ENCODE measurements at regions not wholly inside any gene's neighbourhood (a gene's known extent, or its start where the extent isn't known, plus 50 kb on each side); places are given as distances from the start of the nearest gene placed in this dataset.

DNA sequence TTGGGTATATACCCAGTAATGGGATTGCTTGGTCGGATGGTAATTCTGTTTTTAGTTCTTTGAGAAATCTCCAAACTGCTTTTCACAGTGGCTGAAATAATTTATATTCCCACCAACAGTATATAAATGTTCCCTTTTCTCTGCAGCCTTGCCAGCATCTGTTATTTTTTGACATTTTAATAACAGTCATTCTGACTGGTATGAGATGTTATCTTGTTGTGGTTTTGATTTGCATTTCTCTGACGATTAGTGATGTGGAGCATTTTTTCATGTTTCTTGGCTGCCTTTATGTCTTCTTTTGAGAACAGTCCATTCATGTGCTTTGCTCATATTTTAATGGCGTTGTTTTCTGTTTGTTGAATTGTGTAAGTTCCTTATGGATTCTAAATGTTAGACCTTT, 641.6 kb downstream of the HACE1 start (continued):
- TF ChIP-seq, protein P1, sequence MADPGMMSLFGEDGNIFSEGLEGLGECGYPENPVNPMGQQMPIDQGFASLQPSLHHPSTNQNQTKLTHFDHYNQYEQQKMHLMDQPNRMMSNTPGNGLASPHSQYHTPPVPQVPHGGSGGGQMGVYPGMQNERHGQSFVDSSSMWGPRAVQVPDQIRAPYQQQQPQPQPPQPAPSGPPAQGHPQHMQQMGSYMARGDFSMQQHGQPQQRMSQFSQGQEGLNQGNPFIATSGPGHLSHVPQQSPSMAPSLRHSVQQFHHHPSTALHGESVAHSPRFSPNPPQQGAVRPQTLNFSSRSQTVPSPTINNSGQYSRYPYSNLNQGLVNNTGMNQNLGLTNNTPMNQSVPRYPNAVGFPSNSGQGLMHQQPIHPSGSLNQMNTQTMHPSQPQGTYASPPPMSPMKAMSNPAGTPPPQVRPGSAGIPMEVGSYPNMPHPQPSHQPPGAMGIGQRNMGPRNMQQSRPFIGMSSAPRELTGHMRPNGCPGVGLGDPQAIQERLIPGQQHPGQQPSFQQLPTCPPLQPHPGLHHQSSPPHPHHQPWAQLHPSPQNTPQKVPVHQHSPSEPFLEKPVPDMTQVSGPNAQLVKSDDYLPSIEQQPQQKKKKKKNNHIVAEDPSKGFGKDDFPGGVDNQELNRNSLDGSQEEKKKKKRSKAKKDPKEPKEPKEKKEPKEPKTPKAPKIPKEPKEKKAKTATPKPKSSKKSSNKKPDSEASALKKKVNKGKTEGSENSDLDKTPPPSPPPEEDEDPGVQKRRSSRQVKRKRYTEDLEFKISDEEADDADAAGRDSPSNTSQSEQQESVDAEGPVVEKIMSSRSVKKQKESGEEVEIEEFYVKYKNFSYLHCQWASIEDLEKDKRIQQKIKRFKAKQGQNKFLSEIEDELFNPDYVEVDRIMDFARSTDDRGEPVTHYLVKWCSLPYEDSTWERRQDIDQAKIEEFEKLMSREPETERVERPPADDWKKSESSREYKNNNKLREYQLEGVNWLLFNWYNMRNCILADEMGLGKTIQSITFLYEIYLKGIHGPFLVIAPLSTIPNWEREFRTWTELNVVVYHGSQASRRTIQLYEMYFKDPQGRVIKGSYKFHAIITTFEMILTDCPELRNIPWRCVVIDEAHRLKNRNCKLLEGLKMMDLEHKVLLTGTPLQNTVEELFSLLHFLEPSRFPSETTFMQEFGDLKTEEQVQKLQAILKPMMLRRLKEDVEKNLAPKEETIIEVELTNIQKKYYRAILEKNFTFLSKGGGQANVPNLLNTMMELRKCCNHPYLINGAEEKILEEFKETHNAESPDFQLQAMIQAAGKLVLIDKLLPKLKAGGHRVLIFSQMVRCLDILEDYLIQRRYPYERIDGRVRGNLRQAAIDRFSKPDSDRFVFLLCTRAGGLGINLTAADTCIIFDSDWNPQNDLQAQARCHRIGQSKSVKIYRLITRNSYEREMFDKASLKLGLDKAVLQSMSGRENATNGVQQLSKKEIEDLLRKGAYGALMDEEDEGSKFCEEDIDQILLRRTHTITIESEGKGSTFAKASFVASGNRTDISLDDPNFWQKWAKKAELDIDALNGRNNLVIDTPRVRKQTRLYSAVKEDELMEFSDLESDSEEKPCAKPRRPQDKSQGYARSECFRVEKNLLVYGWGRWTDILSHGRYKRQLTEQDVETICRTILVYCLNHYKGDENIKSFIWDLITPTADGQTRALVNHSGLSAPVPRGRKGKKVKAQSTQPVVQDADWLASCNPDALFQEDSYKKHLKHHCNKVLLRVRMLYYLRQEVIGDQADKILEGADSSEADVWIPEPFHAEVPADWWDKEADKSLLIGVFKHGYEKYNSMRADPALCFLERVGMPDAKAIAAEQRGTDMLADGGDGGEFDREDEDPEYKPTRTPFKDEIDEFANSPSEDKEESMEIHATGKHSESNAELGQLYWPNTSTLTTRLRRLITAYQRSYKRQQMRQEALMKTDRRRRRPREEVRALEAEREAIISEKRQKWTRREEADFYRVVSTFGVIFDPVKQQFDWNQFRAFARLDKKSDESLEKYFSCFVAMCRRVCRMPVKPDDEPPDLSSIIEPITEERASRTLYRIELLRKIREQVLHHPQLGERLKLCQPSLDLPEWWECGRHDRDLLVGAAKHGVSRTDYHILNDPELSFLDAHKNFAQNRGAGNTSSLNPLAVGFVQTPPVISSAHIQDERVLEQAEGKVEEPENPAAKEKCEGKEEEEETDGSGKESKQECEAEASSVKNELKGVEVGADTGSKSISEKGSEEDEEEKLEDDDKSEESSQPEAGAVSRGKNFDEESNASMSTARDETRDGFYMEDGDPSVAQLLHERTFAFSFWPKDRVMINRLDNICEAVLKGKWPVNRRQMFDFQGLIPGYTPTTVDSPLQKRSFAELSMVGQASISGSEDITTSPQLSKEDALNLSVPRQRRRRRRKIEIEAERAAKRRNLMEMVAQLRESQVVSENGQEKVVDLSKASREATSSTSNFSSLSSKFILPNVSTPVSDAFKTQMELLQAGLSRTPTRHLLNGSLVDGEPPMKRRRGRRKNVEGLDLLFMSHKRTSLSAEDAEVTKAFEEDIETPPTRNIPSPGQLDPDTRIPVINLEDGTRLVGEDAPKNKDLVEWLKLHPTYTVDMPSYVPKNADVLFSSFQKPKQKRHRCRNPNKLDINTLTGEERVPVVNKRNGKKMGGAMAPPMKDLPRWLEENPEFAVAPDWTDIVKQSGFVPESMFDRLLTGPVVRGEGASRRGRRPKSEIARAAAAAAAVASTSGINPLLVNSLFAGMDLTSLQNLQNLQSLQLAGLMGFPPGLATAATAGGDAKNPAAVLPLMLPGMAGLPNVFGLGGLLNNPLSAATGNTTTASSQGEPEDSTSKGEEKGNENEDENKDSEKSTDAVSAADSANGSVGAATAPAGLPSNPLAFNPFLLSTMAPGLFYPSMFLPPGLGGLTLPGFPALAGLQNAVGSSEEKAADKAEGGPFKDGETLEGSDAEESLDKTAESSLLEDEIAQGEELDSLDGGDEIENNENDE (IDR thresholded peaks at IDR 0.05; ENCODE audit: insufficient replicate concordance, low read length), result no peak
- TF ChIP-seq NANOG (IDR thresholded peaks at IDR 0.05; ENCODE audit: insufficient read depth, low read depth, low read length, poor library complexity, severe bottlenecking) (no peak), EZH2 (IDR thresholded peaks at IDR 0.05; ENCODE audit: low read depth, low read length, severe bottlenecking) (no peak), RNF2 (IDR thresholded peaks at IDR 0.05; ENCODE audit: borderline replicate concordance, low read depth, low read length, missing control alignments, poor library complexity, severe bottlenecking) (no peak), SUZ12 (IDR thresholded peaks at IDR 0.05; ENCODE audit: low read length) (no peak), BRCA1 (IDR thresholded peaks at IDR 0.05; ENCODE audit: low read depth, low read length) (no peak), HDAC2 (IDR thresholded peaks at IDR 0.05; ENCODE audit: borderline replicate concordance in 1 of 2, low read depth in 2 of 2, low read length in 2 of 2) (no peak)

All from H1 (cell line).